PFSK-1 (cell line): ENCODE measurements at regions not wholly inside any gene's neighbourhood (a gene's known extent, or its start where the extent isn't known, plus 50 kb on each side); places are given as distances from the start of the nearest gene placed in this dataset.

Experiments used
- POLR2AphosphoS5 ChIP-seq: IDR thresholded peaks from 2 replicates; pipeline ENCODE4 v1.6.1; 2012; ENCODE audit warnings: low read depth, mild to moderate bottlenecking, control low read depth, low read length, moderate library complexity
- REST ChIP-seq, 2 experiments: IDR thresholded peaks; 2 replicates each; pipeline versions ENCODE4 v1.6.1 to v1.8.0; 2011 to 2012; ENCODE audit warnings: low read depth in 2 of 2, low read length in 2 of 2, control low read depth in 1 of 2, inconsistent platforms in 1 of 2, mild to moderate bottlenecking in 1 of 2, moderate library complexity in 1 of 2; ENCODE audit not compliant: insufficient read depth in 1 of 2
- SIN3A ChIP-seq: IDR thresholded peaks from 2 replicates; pipeline ENCODE4 v1.6.1; 2012; ENCODE audit warnings: mild to moderate bottlenecking, low read length, moderate library complexity, borderline replicate concordance; ENCODE audit not compliant: insufficient read depth
- TAF1 ChIP-seq: IDR thresholded peaks from 2 replicates; pipeline ENCODE4 v1.6.1; 2012; ENCODE audit warnings: low read length, control low read depth, borderline replicate concordance; ENCODE audit not compliant: insufficient read depth

- TF ChIP-seq POLR2AphosphoS5 (no peak), REST (IDR thresholded peaks at IDR 0.05; ENCODE audit: insufficient read depth in 1 of 2, low read depth in 2 of 2, low read length in 2 of 2) (no peak), TAF1 (no peak), SIN3A (no peak)
These were observed 843.2 kb upstream of the FANCL start for GRCh38 chr2:59084326-59084725.
